ENCODE measurements at regions not wholly inside any gene's neighbourhood (a gene's known extent, or its start where the extent isn't known, plus 50 kb on each side); places are given as distances from the start of the nearest gene placed in this dataset.

DNA sequence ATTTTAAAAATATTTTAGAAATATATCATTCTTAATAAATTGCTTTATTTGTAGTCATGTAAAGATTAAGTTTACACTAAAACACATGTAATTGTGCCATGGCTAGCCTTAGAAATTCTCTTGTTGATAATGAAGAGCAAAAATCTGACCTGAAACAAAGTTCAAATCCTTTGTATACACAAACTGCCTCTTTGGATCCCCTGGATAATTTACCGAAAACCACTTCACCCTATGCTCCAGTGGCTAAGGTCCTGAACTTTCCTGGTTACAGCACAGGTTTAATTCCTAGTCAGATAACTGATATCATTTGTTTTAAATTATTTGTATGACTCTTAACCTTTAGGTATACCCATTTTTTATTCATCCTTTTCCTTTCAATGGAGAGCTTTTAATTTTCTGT lies 1093.2 kb upstream of the ADGRL4 start:
- TF ChIP-seq CTCF (IDR thresholded peaks at IDR 0.05; ENCODE audit: low read length) = no peak
- TF ChIP-seq EZH2 (optimal IDR thresholded peaks at IDR 0.05; ENCODE audit: low read depth, low read length) = no peak
- no peak for TF ChIP-seq EZH2phosphoT487 (IDR thresholded peaks at IDR 0.05; ENCODE audit: low read length)

Data from MM.1S (cell line).